Occipital lobe (tissue), 1 donor: ENCODE measurements at regions not wholly inside any gene's neighbourhood (a gene's known extent, or its start where the extent isn't known, plus 50 kb on each side); places are given as distances from the start of the nearest gene placed in this dataset.

Experiments
- DNase-seq: peaks from one replicate; lab custom pipeline; 2025; lab: John Stamatoyannopoulos, UW

DNA sequence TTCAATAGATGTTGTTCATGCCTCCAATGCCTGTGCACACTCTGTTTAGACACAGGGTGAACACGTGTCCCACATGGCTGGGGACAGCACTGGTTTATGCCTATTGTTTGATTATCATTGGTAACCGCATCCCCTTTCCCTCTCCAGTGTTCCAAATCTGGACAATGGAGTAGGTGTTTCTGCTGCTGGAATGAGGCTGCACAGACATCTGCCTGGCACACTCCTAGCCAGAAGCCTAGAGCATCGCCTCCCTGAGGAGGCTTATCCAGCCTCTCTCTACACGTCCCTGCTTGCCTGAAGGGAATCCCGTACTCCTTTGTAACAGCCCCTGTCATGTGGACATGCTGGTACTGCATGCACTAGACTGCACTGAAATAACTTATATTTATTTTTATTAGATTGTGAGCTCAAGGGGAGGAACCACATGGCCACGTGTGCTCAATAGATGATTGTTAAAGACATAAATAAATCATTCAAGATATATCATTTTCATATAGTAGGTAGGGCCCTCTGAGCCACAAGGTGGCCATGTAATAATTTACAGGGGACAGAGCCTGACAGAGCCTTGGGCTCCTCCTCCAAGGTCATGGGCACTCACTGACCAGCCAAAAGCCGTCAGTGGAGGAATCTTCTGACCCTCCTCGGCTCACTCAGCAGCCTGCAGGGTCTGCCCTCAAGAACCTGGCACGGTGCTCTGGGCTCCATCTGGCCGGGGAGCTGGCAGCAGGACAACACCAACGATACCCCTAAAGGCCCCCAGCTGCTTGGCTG, 310.9 kb upstream of the ZNF32 start:
- DNase-seq, result no peak

DNA sequence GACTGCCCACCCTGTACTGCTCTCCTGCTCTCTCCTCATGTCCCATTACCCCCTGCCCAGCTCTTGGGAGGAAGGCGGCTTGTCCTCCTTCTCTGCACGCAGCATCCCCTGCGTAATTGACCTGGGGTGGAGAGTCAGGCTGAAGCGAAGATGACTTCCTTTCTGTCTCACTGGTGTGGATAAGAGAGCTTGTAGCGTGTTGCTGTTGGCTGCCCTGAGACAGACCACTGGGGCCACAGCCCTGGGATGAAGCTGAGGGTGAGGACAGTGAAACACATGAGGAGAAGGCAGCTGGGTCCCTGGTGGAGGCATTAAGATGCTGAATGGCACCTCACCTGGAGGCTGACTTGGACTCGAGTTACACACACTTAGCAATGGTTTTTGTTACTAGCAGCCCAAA, 310.3 kb upstream of the ZNF32 start:
- DNase-seq, result no peak

DNA sequence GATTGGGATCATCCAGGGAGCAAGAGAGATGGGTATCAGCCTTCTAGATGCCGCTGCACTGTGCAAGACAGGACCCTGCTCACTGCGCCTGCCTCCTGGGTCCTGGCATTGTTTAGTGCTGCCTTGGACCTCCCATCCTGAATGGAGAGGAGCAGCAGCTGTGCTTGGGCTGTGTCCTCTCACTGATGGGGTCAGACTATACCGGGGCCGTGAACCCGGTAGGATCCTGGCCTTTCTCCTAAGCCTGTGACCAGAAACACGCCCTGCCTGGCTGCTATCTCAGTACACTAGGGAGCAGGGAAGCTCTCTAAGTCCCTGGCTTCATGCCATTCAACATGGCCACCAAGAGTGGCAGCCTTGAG, 309.4 kb upstream of the ZNF32 start:
- DNase-seq, result no peak

DNA sequence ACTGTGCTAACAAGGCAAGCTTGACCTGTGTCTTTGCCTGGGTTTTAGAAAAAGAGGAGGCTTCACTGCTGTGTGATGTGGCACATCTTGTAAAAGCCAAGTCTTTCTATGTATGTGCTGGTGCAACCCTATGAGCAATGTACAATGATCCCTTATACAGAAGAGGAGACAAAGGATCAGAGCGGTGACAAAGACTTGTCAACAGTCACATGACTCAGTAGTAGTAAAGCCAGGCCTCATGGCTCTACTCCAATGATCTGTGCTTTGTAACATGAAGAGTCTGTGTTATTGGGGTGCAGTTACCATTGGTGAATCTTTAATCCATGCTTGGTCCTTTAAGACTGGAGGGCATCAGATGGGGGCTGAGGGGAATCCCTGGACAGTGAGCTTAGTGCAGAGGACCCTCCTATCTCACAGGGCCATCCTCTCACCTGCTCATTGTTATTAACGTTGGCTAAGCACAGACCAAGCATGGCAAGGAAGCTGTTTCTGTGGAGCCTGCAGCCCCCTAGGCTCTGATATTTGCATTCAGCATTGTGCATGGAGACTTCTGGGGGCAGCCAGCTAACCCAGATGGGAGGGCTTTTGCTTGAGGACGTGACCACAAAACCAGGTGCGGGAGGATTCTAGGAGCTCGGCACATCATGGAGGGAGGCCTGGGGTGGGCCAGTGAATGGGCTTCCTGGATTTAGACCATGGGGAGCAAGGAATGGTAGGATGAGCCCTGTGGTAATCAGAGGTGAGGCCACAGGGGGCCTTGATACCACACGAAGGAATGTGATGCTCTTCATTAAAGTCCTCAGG, 308.8 kb upstream of the ZNF32 start:
- no peak for DNase-seq

DNA sequence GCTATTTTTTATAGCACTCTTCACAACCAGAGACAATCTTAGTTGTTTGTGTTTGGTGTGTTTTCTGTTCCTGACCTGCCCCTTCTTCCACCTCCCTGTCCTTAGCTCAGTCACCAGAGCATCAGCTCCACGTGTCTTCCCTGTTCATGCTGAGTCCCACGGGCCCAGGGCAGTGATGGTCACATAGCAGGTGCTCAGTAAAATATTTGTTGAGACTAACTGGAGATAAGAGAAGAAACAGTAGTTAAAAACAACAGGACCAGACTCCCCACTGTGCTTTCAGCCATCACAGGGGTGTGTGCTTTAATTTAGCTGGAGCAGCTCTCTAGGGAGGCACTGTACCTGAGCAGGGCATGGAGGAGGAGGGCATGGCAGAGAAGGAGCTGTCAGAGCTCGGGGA, 307.3 kb upstream of the ZNF32 start:
- no peak for DNase-seq

DNA sequence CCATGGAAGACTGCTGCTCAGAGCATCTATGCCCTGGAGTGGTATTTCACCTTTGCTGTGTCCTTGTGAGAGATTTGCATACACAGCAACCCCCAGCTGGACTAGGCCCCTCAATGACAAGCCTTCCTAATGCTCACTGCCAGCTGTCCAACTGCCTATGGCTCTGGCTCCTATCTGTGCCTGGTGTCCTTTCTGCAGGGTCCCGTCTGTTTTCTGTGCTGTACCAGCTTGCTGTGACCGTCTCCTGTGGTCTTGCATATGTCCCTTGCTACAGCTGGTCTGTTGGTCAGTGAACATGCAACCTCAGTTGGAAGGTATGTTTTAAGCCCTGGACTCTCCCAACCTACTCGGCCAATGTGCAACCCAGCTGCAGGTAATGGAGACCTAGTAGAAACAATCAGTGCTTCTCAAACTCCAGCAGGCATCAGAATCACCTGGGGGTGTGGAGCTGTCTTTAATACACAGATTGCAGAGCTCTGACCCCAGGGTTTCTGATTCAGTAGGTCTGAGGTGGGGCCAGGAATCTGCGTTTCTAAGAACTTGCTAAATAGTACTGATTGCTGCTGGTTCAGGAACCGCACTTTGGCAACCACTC, 306.4 kb upstream of the ZNF32 start:
- no peak for DNase-seq

DNA sequence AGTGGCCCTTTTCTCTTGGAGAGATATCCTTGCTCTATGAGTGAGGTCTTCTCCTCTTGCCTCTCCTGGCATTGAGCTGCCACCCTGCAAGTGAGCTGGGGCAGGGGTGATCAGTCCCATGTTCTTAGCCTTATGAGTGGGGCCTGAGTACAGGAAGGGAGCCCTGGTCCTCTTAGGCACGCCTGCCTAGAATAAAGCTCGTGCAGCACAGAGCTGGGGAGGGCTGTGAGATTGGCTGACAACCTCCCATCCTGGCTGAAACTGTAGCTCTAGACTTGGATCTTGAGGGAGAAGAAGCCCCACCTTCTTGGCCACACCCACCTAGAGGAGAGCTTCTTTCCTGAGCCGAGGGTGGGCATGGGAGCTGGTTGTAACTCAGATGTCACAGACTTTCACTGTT, 305.0 kb upstream of the ZNF32 start:
- DNase-seq, result no peak

DNA sequence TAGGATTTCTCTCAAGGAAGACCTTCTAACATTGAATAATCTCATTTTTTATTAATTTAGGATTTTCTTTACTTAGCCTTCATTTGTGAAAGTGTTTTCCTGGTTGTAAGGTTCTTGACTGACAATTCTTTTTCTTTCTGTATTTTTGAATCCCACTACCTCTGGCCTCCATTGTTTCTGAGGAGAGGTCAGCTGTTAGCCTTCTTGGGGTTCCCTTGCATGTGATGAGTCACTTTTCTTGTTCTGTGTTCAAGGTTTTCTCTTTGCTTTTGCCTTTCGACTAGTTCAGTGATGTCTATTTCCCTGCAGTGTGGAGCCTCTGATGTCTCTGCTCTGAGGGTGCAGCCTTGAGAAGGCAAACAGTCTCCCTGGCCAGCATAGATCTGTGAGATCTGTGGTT, 304.1 kb upstream of the ZNF32 start:
- DNase-seq, result no peak

DNA sequence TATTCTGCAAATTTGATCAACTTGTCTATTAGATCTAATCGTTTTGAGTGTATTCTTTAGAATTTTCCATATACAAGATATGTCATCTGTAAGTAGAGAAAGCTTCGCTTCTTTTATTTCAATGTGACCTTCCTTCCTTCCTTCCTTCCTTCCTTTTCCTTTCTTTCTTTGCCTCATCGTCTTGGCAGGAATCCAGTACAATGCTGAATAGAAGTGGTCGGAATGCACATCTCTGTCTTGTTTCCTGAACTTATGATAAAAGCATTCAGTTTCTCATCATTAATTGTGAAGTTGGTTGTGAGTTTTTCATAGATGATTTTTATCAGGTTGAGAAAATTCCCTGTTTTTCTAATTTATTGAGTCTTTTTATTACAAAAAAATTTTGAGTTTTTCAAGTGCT, 300.7 kb upstream of the ZNF32 start:
- no peak for DNase-seq

DNA sequence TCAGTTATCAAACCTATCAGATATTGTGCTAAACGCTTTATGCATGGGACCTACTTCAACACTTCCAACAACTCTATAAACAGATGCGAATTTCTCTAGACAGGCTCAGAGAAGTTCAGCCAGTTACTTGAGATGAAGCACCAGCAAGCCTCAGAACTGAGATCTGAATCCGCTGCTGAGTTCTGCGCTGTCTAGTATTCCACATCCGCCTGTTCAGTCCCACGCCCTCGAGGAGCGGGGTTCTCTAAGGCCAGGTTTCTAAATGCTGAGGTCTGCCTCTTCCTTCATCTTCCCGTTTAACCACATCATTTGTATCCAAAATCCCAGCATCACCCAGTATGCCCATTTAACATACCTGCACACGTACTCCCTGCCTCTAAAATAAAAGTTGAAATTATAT, 297.8 kb upstream of the ZNF32 start:
- DNase-seq, result no peak

DNA sequence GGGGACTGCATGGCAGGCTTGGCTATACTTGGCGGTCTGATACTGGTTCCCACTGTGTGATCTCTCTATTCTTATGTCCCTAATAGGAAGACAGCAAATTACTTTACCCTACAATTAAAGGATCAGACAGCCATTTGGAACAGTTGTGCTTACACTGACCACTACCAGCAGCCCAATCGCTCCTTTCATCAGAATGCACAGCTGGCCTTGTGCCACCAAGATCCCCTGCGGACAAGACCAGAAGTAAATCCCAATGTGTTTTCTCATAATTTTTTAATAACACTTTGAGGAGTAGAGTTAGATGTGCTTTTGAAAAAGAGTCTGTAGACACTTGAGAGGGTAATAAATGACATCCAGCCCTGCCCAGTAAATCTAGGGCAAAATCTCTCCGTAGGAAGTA, 297.2 kb upstream of the ZNF32 start:
- DNase-seq, result no peak

DNA sequence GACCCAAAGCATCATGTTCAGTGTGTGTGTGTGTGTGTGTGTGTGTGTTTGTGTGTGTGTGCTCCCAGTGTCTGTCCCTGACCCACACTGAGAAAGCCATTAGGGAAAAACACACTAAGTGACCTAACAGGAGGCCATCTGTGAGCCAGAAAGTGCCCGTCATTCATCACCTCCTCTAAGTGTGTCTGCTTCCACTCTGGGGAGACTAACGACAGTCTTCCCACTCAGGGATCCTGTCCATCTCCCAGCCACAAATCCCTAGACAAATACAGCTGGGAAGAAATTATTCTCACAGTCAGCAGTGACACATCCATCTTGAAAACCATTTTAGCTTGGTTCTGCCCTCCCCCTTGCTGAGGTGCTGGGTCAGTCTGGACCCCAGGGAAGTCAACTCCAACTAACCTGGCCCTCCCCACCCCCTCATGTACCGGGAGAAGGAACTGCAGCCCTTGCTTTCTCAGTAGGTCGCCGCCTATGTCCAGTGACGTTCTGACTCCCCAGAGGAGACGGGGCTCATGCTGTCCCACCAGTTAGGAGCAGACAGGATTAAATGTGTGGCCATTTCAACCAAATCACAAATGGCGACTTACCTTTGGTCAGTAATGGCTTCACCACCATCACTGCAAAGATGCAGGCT, 296.5 kb upstream of the ZNF32 start:
- no peak for DNase-seq

DNA sequence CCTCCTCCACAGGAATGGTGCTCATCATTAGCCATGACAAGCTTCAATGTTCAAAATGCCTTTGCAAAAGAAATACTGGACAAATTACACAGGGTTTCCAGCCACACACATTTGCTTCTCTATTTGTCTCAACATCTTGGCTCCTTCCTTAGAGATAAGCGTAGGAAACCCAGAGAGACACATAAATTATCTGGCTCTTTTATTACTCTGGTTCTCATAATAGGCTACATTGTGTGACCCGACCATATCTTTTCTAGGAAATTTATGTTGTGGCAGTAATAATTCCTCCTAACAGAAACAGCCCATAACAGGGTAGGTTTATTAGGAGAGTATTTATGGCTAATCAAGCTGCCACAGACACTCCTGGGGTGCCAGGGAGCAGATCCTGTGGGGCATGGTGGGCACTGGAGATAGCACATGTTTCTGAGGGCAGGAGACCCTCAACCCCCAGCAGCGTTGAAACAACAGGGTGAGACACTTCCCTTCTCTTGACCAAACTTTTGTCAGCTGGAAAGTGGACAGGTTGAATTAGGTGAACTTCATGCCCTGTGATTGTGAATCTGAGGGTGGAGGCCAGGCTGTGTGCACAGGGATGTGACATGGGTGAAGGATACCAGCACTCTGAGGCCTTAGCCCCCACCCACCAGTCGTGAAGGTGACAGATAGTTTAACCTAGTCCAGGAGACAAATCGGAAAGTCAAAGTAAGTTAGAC, 295.9 kb upstream of the ZNF32 start:
- no peak for DNase-seq

DNA sequence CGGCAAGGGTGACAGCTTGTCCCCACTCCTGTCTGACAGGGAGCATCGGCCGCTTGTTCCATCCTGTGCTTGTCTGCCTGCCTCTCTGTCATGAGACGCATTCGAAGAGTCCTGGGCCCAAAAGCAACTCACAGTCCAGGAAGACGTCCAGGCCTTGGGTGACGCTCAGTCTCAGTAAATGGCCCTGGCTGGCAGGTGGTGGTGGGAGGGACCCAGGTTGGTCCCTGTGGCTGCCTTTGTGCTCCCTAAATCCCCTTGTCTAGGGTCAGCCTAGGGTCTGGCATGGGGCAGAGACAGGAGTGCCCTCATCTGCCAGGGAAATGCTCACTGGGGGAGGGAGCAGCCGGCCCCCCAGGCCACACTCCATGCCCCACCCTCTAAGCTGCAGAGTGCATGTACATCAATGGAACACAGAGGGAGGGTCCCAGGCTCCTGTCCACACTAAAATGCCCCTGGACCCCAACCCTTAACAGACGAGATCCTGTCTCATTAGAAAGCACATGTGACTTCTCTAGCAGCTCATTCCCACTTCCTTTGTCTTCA, 295.2 kb upstream of the ZNF32 start:
- no peak for DNase-seq

DNA sequence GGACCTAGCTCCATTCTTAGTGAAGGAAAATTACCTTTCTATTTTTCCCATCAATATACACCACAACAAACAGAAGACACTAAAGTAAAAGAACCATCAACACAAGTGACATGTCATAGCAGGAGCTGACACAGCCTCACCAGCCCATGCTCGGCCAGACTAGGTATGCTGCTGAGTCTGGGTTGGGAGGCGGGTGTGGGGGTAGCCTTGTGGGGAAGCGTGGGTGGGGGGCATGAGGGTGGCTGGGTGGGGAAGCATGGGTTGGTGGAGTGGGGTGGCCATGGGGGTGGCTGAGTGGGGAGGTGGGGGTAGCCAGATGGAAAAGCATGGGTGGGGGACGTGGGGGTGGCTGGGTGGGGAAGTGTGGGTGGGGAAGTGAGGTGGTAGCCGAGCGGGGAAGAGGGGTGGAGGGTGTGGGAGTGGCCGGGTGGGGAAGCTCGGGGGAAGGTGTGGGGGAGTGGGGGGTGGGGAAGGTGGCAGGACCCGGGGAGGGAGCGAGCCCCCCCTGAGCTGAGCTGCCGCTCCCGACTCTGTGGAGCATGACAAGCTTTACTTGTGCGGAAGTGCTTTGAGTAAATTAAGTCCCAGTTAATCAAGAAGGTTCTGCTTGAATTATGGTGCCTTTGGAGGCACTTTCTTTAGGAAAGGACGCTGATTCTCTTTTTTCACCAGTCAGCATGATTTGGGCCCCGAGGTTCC, 294.6 kb upstream of the ZNF32 start:
- DNase-seq, result no peak

DNA sequence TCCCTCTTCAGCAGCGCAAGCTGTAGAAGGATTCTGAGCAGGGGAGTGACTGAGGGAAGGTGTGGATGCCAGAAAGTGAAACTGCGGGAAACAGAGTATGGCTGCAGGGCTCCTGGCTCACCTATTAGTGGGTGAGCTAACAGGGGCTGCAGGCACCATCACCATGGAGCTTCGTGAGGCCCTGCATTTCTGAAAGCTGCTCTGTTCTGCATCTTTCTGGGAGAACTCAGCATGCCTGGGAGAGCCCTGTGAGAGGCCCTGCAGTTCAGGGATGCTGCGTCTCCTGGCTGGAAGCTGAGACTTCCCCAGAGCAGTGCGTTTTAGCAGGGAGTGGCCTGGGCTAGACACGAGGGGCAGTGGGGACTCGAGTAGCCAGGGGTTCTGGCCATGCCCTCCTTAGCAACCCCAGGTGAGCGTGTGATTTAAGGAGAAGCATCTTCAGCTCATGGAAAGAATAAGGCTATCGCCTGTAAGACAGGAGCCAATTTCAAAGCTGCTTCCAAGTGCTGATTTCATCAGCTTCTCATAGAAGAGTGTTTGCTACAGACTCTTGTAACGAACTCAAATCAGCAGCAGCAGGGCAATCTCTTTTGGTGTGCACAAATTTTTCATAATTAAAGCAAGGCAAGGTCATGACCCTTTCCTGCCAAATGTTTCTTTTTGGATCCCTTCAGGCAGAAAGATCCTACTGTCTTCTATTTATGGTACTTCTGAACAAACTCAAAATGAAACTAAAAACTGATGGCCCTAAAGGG, 293.6 kb upstream of the ZNF32 start:
- DNase-seq, result no peak

DNA sequence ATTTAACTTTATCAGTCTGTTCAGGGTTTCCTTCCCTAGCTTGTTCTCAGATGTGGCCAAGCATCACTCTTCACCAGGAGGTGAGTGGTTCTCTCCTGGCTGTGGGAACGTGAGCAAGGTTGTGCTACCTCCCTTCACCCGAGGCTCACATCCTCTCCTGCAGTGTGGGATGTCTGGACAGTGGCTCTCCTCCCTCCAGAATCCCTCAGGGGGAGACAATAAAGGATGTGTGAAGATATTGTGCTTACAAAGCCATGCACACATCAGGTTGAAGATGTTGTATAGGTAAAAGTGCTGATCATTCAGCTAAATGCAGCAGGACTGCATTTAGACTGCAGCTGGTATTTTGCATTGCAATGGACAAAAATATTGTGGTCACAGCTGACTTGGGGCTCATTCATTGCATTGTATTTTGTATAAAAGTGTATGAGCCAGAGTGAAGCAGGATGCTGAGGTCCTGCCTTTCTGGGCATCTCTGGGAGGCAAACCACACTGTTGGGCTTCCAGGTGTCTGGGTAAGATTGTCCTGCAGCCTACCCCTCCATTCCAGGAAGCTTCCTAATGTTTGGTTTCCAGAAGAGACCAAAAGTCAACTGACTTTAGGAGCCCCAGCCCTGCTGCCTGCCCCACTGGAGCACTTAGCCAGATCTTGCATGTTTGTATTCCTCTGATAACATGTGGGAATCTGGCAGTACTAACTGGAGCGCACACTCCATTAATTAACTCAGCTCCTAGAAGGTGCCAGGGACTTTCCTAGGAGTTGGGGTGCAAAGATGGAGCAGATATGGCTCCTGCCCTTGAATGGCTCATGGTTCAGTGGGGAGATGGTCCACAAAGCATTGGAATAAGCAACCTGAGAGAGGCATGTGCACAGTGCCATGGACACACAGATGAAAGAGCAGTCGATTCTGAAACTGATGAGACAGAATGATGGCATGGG, 292.5 kb upstream of the ZNF32 start:
- DNase-seq, result no peak

DNA sequence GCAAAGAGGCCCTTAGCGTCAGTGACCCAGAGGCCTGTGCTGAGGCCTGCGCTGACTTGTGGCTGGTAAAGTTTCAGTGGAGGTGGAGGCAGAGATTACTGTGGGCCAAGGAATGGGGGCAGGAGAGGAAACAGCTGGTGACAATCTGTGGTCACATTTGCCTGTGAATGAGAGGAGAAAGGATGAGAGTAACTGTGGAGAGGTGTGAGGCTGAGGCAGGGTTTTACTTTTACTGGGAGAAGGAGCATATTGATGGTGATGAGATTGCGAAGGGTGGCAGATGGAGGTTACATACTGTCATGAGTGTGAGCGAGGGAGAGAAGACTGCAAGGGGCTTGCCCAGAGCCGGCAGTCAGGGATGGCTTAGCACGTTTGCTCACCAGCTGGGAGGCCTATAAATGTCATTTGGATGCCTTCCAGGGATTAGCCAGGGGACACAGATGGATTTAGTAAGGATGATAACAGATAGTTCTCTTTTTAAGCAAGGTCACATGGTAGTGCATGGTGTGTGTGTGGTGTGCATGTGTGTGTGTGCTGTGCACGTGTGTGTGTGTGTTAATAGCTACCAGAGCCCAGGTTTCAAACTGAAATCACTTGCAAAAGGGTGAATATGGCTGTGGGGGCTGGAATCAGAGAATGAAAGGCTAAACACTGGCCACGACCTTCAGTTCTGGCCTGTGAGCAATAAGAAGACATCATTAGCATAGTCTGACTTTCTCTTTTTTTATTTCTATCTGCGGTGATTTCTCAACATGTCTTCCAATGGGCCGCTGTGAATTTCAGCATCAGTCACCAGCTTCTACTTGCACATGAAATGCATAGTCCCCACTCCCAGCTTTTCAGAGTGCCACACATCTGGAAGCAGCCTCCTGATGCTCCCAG, 291.5 kb upstream of the ZNF32 start:
- DNase-seq, result no peak
